Stimulated activated CD8-positive, alpha-beta memory T cell treated with anti-CD3 and anti-CD28 coated beads, Interleukin-15, amount 100 ng/mL, for 24 hours (primary cell): ENCODE measurements at regions not wholly inside any gene's neighbourhood (a gene's known extent, or its start where the extent isn't known, plus 50 kb on each side); places are given as distances from the start of the nearest gene placed in this dataset.

Experiments used
- DNase-seq: peaks from one replicate; pipeline ENCODE4 v3.0.0-alpha.2; 2020; ENCODE audit warnings: low read depth

DNA sequence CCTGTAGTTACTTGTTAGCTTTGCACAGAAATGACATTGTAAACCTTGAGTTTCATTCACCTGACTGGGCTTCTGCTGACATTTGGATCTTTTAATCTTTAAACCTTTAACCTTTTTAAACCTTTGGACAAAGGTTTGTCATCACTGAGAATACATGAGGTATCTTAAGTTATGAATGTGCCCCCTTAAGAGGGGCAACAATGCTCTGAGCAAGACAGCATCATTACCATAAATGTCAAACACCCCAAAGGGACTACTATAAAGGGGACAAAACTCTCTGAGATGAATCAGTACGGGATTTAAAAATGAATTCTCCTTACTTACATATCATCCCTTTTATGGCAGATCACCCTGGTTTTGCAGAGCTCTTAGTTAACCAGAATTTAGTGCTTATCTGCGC lies 203.3 kb downstream of the COG6 start:
- DNase-seq: no peak

DNA sequence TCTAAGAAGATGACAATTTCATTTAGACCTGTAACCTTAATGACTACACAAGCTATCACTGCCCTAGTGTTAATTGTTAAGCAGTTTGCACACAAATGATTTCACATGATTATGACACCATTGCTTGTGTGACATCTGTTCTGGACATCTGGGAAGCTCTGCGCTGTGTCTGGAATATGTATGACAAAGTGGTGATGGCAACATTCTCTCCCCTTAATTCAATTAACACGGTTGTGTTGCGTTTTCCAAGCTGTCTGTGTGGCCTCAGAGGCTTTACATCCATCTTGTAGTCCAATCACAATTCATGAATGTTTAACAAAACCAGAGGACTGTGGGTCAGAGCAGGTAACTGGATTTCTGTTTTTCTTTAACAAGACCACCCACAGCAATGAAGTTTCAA lies 204.4 kb downstream of the COG6 start:
- no peak for DNase-seq

DNA sequence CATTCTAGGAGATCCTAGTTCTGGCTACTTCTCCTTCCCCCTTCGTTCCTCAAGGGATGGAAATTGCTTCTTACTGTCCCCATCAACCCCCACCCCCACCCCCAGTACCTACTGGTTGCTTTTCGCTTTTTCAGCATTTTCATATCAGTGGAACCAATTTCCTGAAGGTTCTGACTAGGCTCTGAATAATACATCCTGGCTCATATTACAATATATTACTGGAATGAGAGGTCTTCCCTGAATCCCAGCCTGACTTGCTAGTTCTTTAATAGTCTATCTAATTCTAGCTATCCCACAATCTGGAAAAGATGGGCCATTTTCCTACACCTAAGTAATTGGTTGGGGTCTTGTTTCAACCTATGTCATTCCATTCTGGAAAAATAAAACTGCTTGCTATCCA lies 207.4 kb downstream of the COG6 start:
- no peak for DNase-seq

DNA sequence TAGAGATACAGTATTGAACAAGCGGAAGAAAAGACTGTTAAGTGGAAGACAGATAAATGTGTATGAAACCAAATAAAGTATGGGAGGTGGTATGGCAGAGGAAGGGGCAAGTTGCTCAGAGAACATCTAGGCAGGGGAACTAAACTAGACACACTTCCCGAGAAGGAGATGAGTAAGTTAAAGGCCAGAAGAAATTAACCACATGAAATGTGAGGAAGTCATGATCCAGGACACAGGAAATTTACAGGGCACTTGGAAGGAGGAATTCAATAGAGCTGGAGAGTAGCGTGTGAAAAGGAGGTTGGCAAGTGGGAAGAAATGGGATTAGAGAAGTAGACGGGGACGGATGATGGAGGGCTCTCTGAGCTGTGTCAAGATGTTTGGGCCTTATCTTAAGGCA lies 208.8 kb downstream of the COG6 start:
- no peak for DNase-seq

DNA sequence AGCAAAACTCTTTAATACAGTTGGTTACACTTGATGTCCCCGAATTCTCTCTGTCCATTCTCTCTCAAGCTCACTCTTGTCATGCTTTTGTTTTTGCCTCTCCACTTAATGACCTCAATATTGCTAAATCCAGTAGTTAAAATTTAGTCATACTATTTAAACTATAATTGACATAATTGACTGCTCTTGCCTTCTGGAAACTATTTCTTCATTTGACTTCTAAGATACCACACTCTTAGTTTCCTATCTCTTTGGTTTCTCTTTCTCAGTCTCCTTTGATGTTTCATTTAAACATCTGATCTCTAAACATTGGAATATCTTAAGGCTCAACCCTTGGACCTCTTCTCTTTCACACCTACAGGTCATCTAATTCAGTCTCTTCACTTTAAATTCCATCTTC lies 211.3 kb downstream of the COG6 start:
- no peak for DNase-seq

DNA sequence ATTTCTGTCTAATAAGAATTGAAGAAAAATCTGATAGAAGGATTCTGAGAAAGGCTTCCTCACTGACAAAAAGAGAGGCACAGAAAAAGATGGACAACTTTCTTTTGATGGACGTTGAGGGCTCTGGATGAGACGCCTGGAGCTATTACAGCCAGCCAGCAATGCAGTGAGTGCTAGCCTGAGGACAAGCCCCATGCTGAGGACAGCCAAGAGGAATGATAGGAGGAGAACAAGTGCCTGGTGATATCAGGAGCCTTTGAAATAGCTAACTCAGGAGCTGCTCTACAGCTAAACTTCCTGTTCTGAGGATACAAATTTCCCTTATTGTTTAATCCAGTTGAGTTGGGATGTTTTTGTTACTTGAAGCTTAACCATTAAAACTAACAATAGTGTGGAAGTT lies 212.3 kb downstream of the COG6 start:
- no peak for DNase-seq

DNA sequence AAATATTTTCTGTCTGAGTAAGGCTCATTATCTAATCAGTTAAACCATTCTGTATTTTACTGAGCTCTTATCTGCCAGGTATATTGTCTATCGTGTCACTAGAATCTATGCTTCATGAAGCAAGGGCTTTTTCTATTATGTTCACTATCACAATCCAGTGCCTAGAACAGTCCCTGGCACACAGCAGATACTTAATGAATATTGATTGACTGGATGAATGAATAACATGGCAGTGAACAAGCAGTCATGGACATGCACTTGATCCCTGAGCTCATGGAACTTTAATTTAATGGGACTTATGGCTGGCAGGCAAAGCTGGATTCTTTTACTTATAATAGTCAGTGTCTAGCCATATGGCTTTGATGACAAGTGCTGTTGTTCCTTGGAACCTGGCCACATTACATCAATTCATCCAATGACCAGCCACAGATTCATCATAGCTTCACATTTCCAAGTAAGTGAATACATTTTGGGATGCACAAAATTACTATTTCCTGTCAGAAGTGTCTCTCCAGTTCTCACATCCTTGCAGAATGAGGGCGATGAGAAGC lies 214.8 kb downstream of the COG6 start:
- DNase-seq: no peak

DNA sequence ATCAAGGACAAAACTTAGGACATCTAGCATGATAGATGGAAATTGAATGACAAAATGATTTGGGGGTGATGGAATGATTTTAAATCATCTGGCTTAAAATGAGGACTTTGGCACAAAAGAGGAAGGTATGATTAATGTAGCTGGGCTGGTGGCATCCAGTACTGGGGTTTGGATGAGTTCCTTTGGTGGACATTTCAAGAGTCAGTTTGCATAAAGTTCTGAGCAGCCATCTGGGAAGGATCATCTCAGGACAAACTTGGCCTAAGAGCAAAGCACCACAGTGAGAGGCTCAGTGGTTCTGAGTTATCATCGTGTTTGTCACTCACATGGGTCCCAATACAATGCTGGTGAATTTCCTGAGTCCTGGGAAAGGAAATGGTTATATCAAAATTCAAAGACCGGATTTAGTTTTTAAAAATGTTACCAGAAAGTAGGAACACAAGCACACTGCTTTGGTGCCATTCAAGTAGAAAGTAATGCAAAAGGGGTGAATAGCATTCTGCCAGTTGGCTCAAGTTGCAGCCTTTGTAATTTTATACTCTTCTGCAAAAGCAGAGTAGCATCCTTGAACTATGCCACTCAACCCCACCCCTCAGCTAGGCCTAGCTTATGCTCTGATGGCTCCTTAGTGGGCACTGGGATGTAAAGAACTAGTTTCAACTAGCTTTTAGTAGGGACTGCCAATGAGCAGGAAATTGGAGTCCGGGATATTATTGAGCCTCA lies 219.0 kb downstream of the COG6 start:
- no peak for DNase-seq

DNA sequence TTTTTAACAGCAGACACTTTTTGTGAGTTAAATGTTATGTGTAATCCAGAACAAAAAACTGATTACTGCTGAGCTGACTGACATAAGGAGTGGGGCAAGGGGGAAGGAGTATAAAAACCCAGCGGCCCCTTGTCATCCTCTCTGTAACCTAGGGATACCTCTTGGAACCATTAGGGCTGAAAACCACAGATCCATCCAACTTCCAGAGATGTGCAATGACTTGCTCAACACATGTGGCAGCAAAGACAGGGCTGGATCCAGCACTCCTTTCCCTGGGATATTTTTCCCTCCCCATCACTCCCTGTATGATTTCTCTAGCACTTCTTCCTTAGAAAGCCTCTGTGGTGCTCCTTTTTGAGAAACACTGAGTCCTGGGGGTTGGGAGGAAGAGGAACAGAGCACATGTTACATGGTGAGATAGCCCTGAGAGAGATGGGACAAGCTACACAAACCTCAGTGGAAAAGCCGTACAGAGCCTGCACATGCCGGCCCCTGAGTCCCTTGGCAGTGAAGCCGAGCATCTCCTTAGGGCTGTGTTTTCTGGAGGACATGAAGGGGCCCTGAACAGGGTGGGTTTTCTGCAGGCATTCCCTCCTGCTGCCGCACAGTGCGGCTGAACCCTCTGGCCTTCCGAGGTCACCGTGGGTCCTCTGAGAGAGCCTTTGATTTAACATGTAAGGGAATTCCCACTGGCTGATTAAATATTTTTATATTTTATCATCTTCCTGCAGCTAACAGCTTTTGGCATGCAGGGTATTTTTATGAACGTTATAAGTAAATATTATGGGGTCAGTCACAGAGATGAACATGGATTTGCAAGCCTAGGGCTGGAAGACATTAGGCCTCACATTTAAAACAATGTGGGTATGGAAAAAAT lies 219.9 kb downstream of the COG6 start:
- DNase-seq: no peak

DNA sequence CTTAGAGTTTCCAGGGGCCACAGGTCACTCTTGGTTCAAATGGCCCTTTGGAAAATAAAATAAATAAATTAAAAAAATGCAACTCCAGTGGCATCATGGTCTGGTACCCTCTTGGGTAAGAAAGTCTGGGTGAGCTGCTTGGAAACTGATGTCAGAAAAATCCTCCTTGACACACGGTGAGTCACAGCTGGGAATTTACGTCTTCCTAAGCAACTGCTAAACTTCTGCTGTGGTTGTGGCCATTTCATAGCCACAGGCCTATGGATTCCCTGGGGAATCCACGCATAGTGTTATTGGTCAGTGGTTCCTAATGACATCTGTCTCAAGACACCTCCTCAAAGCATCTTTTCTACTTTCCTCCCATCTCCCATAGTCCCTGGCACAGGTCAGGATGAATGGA lies 220.8 kb downstream of the COG6 start:
- DNase-seq: no peak

DNA sequence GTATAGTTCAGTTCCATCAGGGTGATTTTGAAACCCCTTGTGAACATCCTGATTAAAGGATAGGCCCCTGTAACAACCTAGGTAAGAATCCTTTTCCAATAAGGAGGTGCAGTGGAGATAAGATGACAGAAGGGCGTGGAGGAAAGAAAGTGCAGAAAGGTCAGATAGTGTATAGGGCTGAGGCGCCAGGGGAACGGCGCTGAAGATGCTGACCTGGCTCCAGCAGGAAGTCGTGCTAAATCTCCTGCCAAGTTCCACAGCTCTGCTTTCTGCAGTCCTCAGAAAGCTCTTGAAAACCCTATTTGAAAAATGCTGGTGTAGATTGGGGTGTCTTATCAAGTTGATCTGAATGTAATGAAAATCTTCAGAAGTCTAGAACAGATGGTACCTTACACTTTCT lies 221.7 kb downstream of the COG6 start:
- no peak for DNase-seq

DNA sequence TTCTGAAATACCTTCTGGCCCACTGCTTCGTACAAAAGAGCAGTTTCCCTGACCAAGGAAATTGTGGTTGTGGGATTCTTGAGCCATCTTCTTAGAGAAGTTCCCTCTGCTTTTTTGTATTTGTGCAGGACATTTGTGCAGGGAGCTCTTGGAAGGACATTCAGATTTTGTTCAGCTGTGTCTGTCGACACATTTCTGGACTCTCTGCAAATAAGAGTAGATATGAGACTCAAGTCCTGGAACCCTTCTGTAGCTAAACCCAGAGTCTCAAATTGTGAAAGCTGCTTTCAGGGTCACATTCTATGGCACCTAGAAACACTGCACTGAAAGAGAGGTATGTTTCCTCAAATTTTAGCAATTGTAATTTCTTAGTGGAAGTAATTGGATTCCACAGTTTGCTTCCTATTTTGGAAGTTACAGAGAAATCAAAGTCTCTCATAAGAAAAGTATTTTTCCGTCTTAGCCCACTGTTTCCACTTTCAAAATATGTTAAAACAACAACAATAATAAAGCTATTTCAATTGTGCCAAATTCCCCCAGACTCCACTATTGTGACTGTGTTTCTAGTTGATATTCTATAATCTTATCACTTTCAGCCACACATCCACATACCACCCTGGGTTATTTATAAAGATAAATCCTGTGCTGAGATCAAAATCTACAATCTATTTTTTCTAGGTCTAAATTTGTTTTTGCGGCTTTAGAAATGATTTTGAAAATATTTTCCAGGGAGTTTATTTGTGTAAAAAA lies 224.0 kb downstream of the COG6 start:
- no peak for DNase-seq

DNA sequence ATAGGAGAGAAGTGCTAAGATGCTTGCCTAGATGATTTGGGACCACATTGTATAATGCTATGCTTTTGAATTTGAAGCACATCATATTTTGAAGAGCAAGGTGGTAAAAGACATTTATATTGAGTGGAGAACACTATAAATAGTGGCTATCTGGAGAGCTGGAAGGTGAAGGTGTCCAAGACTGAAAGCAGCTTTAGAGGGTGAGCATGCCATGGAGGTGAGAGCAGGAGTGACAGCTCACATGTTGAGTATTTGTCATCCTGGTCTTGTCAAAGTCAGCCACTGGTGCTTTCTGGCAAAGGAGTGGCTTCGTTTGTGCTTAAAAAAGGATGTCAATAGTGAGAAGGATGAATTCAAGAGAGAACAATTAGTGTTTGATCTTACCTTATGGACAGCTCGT lies 225.9 kb downstream of the COG6 start:
- no peak for DNase-seq

DNA sequence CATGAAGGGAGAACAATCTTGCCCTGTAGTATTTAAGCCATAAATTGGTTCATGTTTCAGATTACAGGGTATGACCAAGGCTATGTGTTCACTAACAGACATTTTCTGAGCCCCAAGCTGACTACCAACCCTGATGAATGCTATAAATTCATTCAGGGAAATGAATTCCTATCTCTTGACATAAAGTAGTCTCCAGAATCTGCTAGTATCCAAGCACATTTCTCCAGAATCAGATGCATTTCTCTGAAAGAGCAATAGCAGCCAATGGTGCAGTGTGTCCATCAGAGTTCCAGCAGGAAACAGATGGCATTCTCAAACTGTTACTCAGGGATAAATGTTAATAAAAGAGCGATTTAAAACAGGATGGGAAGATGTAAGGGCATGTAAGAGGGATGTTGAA lies 226.4 kb downstream of the COG6 start:
- no peak for DNase-seq

DNA sequence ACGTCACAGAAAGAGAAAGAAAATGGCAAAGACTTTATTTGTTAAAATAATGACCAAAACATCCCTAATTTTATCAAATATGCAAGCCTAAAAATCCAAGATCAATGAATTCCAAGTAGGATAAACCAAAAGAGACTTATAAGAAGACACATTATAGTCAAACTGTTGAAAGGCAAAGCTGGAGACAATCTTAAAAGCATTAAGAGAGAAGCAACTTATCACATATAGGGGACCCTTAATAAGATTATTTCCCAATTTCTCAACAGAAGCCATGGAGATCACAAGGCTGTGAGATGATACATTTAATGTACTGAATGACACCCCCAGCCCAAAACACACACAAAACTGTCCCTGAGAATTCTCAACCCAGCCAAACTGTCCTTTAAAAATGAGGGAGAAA lies 228.7 kb downstream of the COG6 start:
- no peak for DNase-seq

DNA sequence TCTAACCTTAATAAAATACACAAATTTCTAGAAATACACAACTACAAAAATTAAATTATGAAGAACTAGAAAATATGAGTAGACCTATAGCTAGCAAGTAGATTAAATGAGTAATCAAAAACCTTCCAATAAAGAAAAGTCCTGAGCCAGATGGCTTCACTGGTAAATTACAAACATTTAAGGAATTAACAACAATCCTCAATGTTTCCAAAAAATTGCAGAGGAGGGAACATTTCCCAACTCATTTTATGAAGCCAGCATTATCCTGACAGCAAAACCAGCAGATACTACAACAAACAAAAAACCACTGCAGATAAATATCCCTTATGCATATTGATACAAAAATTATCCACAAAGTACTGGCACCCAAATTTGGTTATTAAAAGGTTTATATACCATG lies 230.9 kb downstream of the COG6 start:
- DNase-seq: no peak

DNA sequence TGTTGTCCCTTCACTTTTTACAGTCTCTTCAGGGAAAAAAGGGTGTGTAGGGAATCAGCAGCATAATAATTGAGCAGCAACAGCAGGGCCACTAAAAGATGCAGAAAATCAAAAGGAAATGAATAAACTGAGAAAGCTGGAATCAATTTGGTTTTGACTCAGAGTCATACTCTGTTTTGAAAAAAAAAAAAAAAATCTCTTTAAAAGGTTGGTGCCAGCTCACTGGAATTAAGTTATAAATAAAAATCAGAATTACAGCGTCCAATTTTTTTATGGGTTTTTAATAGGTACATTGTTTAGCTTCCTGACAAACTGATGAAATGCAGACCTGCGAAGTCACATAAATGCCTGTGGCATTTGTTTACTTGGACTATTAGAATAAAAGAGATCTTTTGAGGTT lies 231.9 kb downstream of the COG6 start:
- DNase-seq: no peak

DNA sequence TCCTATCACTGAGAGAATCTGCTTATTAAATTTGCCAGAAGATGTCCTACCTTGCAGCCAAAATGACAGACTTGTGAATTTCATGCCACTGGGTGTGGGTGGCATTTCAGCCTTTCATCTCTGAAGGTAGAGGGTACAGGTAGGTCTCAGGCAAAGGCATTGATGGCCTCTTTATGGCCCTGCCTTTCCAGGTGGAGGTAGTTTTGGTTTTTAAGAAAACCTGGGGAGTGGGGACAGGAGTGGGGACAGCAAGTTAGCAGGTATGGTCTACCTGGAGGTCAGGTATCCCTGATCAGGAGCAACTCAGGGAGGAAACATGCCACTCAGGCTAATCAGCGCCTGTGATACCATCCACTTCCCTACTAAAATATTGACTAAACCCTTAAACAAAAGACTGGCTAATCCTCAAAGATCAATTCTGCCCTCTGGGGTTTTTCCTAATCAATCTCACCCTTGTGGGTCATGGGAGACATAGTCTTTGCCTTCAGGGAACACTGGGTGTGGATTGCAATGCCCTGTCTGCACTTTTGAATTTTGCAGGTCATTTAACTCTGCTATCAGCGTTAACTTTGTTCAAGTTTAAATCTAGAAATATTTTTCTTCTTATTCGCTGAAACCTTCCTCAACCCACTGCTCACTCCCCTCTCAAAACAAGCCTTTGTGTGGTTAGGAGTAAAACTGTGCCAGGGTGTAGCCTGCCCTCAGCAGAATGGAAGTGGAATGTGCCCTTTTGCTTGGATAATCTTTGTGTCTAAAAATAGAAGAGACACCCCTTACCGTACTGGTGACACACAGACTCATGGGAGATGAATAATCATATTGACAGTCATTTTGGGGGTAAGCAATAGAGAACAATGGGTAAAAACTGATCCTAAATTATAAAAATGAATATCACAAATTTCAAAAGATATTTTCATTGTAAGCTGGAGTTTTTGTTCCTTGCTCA lies 233.7 kb downstream of the COG6 start:
- DNase-seq: no peak

DNA sequence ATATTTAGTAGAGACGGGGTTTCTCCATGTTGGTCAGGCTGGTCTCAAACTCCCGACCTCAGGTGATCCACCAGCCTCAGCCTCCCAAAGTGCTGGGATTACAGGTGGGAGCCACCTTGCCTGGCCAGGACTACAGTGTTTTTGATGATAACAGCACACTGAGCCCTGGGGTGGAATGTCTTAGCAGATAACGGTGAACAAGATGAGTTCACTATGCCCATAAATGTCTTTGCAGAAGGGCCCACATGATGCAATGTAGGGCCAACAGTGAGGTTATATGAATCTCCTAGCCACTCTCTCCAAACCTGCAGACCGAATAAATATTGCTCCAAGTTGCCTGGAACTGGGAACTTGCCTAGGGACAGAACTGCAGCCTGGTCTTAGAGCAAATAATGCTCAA lies 235.1 kb downstream of the COG6 start:
- DNase-seq: no peak

DNA sequence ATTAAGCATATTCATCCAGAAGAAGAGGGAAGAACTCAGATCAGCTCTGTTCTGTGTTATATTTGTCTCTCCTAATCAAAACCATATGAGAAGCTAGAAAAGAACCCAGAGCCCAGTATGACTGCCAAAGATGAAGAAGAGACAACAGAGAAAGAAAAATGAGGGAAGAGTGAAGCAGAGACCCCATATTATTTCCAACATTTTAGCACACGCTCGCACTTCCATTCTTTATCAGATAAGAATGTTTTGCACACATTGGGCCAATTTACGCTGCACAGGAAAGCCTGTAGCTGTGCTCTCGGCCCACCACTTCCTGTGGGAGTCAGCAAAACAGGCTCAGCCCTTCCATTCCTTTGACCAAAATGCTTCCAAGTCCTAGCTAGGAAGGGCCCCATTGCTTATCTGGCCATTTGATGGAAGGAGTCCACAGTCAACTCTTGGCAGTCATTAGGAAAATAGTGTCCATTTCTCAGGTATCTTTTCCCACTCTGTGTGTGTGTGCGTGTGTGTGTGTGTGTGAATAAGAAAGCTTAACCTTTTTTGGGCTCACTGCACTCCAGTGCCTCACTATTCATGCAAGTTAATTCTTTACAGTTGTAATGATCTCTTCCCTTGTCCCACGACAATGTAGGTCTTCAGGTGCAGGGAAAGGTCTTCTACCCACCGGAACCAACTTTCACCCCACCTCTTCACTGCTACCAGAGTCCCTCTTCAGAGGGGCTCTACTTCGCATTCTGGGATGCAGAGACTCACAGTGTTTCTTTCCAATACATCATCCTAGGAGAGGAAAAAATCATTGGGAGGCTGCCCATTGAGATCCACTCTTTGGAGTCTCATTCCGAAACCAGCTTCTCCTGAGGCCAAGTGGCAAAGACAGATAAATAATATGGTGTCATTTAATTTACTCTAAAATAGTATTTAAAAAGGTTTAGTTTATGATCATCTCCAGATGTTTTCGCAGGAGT lies 237.5 kb downstream of the COG6 start:
- DNase-seq: no peak
